Brain microvascular endothelial cell (primary cell): ENCODE measurements at regions not wholly inside any gene's neighbourhood (a gene's known extent, or its start where the extent isn't known, plus 50 kb on each side); places are given as distances from the start of the nearest gene placed in this dataset.
A peak's percentile ranks its signal among the peaks of the same experiment; 100 is the strongest.

Source experiments
- DNase-seq: peaks from one replicate; pipeline ENCODE4 v3.0.0-alpha.2; 2020
- H3K27ac ChIP-seq: fragments of 250-450 bp; sonication (Bioruptor Pico); 2 replicates; pipeline ENCODE4 v1.5.1; 2020; ENCODE audit warnings: mild to moderate bottlenecking, moderate library complexity
- H3K27me3 ChIP-seq: fragments of 250-450 bp; sonication (Bioruptor Pico); replicated peaks from 2 replicates; pipeline ENCODE4 v1.5.1; 2020; ENCODE audit warnings: mild to moderate bottlenecking
- H3K36me3 ChIP-seq: fragments of 250-450 bp; sonication (Bioruptor Pico); replicated peaks from 2 replicates; pipeline ENCODE4 v1.5.1; 2020; ENCODE audit warnings: mild to moderate bottlenecking
- H3K4me3 ChIP-seq: 2 replicates; pipeline ENCODE4 v1.5.1; 2011; ENCODE audit warnings: low read depth, mild to moderate bottlenecking, control low read depth, low read length, moderate library complexity
- in situ Hi-C: cut with HindIII; loops from 2 replicates; pipeline ENCODE4 v1.10.0; 2017; ENCODE audit warnings: low sequenced_read_pairs, low pct_ligation_motif_present
- TF ChIP-seq, protein P1 (sequence below): IDR thresholded peaks from 2 replicates; pipeline ENCODE4 v1.5.1; 2011; ENCODE audit warnings: low read depth, mild to moderate bottlenecking, moderate library complexity, low read length, control low read depth, inconsistent platforms; ENCODE audit errors: missing control alignments

DNA sequence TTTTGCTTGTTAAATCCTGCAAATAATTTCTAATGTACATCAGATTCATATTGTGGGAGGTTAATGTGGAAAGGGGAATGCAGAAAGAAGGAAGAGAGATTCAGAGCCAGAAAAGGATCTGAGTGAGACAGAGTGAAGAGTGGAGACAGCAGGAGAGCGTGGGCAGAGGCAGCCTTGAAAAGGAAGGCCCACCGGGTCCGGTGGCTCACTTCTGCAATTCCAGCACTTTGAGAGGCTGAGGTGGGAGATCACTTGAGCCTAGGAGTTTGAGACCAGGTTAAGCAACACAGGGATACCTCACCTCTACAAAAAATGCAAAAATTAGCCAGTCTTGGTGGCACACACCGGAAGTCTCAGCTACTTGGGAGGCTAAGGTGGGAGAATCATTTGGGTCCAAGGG, 222.0 kb upstream of the RAB4A start:
- TF ChIP-seq, protein P1, sequence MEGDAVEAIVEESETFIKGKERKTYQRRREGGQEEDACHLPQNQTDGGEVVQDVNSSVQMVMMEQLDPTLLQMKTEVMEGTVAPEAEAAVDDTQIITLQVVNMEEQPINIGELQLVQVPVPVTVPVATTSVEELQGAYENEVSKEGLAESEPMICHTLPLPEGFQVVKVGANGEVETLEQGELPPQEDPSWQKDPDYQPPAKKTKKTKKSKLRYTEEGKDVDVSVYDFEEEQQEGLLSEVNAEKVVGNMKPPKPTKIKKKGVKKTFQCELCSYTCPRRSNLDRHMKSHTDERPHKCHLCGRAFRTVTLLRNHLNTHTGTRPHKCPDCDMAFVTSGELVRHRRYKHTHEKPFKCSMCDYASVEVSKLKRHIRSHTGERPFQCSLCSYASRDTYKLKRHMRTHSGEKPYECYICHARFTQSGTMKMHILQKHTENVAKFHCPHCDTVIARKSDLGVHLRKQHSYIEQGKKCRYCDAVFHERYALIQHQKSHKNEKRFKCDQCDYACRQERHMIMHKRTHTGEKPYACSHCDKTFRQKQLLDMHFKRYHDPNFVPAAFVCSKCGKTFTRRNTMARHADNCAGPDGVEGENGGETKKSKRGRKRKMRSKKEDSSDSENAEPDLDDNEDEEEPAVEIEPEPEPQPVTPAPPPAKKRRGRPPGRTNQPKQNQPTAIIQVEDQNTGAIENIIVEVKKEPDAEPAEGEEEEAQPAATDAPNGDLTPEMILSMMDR, result no peak
- H3K36me3 ChIP-seq, result no peaks in the 10 kb centered on the region
- no peak overlapping the region for H3K4me3 ChIP-seq
- in situ Hi-C loops, result no loop called here
- no peaks in the 10 kb centered on the region for H3K27me3 ChIP-seq
- no peak overlapping the region for H3K27ac ChIP-seq
- no peak for DNase-seq

DNA sequence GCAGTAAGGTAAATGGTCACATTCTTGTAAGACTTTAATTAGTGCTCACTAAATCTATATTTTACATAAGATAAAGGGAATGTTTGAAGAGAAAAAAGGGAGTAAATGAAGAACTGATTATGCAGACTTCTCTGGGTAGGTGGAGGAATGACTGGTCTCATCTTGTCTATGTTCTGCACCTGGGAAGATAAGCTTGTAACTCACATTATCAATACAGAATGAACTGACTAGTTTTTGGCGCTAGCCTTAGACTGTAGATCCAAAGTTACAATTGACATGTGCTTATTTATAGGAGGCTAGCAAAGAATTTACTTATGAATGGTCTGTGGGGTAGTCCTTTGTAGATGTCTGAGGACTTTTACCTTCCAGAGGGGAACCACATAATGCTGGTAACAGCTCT, 214.9 kb upstream of the RAB4A start:
- H3K27me3 ChIP-seq, result peaks cover 6% of the 10 kb centered on the region
- H3K4me3 ChIP-seq, result no peak overlapping the region
- no peaks in the 10 kb centered on the region for H3K36me3 ChIP-seq
- in situ Hi-C loops, result no loop called here
- H3K27ac ChIP-seq, result no peak overlapping the region
- no peak for DNase-seq
- TF ChIP-seq, protein P1, result no peak

DNA sequence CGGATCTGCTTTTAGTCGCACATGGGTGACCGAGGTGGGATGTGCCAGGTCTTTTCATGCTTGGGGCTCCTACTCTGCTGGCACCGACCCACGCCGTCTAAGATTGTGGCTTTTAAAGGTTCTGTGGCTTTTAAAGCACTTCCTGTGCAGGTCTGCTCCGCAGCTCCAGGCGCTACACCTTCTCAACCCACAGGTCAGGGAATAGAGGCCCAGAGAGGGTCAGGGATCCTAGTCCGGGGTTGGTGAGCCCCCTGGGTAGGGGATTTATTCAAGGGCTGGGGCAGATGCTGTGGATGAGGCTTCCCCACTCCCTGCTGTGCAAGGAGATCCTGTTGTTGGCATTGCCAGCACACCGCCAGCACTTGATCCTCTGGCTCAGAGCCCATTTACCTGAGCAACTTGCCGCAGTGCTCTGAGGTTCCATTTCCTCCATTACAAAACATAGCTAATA, 212.8 kb upstream of the RAB4A start:
- DNase-seq, result no peak
- in situ Hi-C loops, result no loop called here
- no peak overlapping the region for H3K27ac ChIP-seq

DNA sequence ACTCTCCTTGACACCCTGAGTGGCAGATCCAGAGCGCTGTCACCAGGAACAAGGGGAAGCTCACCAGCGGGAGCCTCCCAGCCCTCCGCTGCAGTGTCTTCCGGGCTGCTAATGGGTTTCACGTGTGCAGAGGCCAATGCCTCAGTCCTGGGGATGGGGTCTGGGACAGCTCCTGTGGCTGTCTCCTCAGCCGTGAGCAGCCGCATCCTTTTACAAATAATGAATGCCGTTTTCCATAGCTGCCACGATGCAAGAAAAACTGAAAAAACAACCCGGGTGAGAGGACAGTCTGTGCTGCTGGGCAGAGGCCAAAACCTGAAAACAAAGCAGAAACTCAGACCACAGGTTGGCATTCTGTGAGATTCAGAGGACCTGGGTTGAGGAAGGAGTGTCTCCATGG, 212.2 kb upstream of the RAB4A start:
- peaks cover 6% of the 10 kb centered on the region for H3K27me3 ChIP-seq
- TF ChIP-seq, protein P1, result no peak
- H3K36me3 ChIP-seq, result no peaks in the 10 kb centered on the region
- in situ Hi-C loops, result no loop called here
- no peak for DNase-seq
- H3K4me3 ChIP-seq, result no peak overlapping the region
- H3K27ac ChIP-seq, result no peak overlapping the region

More for the DNA sequence above, 212.8 kb upstream of the RAB4A start:
- Histone ChIP-seq H3K27me3 (peaks cover 6% of the 10 kb centered on the region), H3K4me3 (no peak overlapping the region), H3K36me3 (no peaks in the 10 kb centered on the region)
- TF ChIP-seq, protein P1, result no peak

DNA sequence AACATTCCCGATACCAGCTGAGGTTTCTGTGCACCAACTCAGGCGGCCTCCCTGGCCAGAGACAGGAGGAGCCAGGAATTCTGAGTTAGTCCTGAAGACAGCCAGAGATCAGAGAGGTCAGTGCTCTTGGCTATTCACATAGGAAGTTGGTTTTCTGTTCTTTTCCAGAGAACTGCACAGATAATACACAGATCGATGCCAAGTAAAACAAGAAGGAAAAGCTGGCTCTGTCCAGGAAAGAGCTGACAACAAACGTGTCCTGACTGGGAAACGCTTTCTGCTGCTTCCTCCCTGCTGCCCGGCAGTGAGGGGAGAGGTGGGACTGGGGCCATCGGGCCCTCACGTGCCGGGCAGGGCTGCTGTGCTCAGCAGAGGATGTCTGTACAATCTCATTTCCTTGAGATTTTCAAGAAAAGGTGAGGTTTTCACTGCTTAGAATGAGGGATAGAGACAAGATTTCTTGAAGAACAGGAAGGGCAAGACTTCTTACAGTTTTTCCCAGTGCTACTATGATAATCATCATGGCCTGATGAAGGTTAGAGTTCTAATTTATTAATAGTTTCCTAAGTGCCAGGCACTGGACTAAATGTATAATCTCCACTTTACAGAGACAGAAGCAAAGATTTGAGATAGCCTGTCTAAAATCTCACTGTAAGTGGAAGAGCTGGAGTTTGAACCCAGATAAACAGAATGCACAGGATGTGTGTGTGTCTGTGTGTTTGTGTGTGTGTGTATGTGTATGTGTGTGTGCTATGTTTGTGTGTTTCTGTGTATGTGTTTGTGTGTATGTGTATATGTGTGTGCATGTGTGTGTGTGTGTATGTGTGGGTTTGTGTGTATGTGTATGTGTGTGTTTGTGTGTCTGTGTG, 211.0 kb upstream of the RAB4A start:
- peak; percentile 2 for DNase-seq
- Histone ChIP-seq H3K4me3 (no peak overlapping the region), H3K36me3 (no peaks in the 10 kb centered on the region), H3K27ac (no peak overlapping the region), H3K27me3 (peaks cover 6% of the 10 kb centered on the region)
- in situ Hi-C loops, result no loop called here
- TF ChIP-seq, protein P1, result no peak
